ENCODE measurements at regions not wholly inside any gene's neighbourhood (a gene's known extent, or its start where the extent isn't known, plus 50 kb on each side); places are given as distances from the start of the nearest gene placed in this dataset.
A peak's percentile ranks its signal among the peaks of the same experiment; 100 is the strongest.

- TF ChIP-seq CBX1 (IDR thresholded peaks at IDR 0.05; ENCODE audit: low read depth): no peak
- TF ChIP-seq ARID3A (IDR thresholded peaks at IDR 0.05; ENCODE audit: borderline replicate concordance, low read depth, low read length): no peak
Measured at GRCh38 chr6:139508023-139508422, 133.6 kb upstream of the CITED2 start (continued).

DNA sequence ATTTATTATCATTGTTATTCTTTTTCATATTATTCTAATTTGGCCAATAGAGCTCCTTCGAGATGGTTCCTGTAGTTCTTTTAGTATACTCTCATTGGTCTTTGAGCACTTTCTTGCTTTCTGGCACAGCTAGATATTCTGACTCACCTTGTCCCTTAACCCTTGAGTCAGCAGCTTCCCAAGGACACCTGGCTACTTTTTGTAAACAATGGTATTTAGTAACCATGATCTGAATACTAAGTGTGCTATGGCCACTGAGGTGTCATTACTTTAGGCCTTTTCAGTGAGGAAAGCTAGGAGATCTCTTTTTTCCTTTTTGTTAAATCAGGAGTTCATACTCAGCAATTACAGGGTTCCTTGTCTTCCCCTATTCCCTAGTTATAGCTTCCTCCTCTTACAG lies 126.5 kb upstream of the CITED2 start:
- H3K4me1 ChIP-seq (replicated peaks in 1 of 2; ENCODE audit: control insufficient read depth in 2 of 2, insufficient read depth in 2 of 2, low read length in 2 of 2): peaks cover 16 to 19% of the 10 kb centered on the region in 2 experiments
- intact Hi-C loops (cut with micrococcal nuclease): no loop called here
- H3K4me3 ChIP-seq: no peak overlapping the region
- TF ChIP-seq ZNF316 (IDR thresholded peaks at IDR 0.05) (0 out of 2 replicates have a peak, but pooled peaks have one; percentile 10), FOSL1 (tag; conservative IDR thresholded peaks at IDR 0.05) (peak; percentile 59), KLF13 (tag; IDR thresholded peaks at IDR 0.05; ENCODE audit: borderline replicate concordance, low read depth) (no peak), CBFA2T3 (IDR thresholded peaks at IDR 0.05) (peak; percentile 10; the same call in 1 of the 2 replicates), SNIP1 (IDR thresholded peaks at IDR 0.05; ENCODE audit: low read depth) (no peak), C11orf30 (IDR thresholded peaks at IDR 0.05; ENCODE audit: low read depth) (peak; percentile 31)
- no peak overlapping the region for H3K4me2 ChIP-seq (ENCODE audit: insufficient read depth, low read length)
- FAIRE-seq: no peak
- H3K27me3 ChIP-seq (ENCODE audit: control insufficient read depth in 2 of 2, insufficient read depth in 2 of 2, low read length in 2 of 2): no peaks in the 10 kb centered on the region
- no TSS peak for BruUV-seq (replicated peaks)
- H4K20me1 ChIP-seq (replicated peaks; ENCODE audit: control insufficient read depth, insufficient read depth, low read length): no peaks in the 10 kb centered on the region
- ATAC-seq: no peak
- H3K9me3 ChIP-seq (replicated peaks; ENCODE audit: control insufficient read depth, insufficient read depth, low read depth, low read length): no peaks in the 10 kb centered on the region
- H2AFZ ChIP-seq (ENCODE audit: low read depth, low read length): peak overlapping the region; percentile 5
- ChIA-PET POLR2A (interaction anchor here (1.0 to 1.1 kb wide), 2 partner anchors 14 to 61 kb away, joined by 3 read pairs; no protein-coding TSS in a partner anchor), CTCF (ENCODE audit: low intra/inter-chr PET ratio) (no interaction called here)
- no peaks in the 10 kb centered on the region for H3K79me2 ChIP-seq (ENCODE audit: control insufficient read depth, insufficient read depth, low read length)
- H3K36me3 ChIP-seq (ENCODE audit: control insufficient read depth, insufficient read depth, low read length): no peaks in the 10 kb centered on the region
- H3K27ac ChIP-seq (ENCODE audit: extremely low read depth, low read depth, low read length): no peak overlapping the region
- WGBS (ENCODE audit: insufficient coverage, low coverage, missing lambda C conversion rate): 29% methylated on average over 1 of the region's 1 CpG
- H3K9me1 ChIP-seq (ENCODE audit: control insufficient read depth, insufficient read depth, low read length): no peaks in the 10 kb centered on the region
- in situ Hi-C loops (cut with MboI): no loop called here
- DNase-seq (ENCODE audit: extremely low read depth in 1 of 4, low spot score in 3 of 4): no peak
- no peak overlapping the region for H3K9ac ChIP-seq (ENCODE audit: insufficient read depth in 1 of 2, low read depth in 2 of 2, low read length in 2 of 2)

Data from K562 (cell line).